DMS53 (cell line): ENCODE measurements at regions not wholly inside any gene's neighbourhood (a gene's known extent, or its start where the extent isn't known, plus 50 kb on each side); places are given as distances from the start of the nearest gene placed in this dataset.
"Not testable (repeated sequence)": the region's sequence is repeated elsewhere in the genome, so short reads cannot be mapped to it uniquely, and the experiment has no call there.

Experiments used
- DNase-seq: peaks from one replicate; lab custom pipeline; 2025; lab: John Stamatoyannopoulos, UW

DNA sequence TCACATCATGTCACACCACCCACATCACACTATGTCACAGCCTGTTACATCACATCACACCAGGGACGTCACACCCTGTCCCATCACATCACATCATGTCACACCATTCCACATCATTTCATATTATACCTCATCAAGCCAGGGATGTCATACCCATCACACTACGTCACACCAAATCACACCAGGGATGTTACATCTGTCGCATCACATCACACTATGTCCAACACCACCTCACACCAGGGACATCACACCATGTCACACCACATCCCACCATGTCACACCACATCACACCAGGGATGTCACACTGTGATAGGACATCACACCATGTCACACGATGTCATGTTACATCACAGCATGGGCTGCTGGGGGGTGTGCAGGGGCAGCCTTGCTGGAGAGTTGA is 110.6 kb downstream of the TMEM121 start:
- DNase-seq = no peak

DNA sequence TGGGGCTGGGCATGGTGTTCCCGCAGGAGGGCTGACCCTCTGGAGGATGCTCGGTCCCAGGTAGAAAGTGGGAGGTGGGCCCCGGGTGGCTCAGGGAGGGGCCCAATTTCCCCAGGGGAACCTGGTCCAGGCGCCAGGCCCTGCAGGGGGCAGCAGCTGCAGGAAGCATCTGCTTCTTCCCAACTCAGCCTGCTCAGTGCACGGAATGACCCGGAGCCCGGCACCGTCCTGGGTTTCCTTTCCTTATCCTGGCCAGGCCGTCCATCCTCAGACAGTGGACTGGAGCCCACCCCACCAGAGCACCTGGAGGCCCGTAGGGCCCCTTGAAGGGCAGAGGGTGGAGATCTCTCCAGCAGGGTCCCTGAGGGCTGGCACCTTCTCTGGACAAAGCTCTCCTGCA is 111.0 kb downstream of the TMEM121 start:
- DNase-seq = not testable (repeated sequence)

DNA sequence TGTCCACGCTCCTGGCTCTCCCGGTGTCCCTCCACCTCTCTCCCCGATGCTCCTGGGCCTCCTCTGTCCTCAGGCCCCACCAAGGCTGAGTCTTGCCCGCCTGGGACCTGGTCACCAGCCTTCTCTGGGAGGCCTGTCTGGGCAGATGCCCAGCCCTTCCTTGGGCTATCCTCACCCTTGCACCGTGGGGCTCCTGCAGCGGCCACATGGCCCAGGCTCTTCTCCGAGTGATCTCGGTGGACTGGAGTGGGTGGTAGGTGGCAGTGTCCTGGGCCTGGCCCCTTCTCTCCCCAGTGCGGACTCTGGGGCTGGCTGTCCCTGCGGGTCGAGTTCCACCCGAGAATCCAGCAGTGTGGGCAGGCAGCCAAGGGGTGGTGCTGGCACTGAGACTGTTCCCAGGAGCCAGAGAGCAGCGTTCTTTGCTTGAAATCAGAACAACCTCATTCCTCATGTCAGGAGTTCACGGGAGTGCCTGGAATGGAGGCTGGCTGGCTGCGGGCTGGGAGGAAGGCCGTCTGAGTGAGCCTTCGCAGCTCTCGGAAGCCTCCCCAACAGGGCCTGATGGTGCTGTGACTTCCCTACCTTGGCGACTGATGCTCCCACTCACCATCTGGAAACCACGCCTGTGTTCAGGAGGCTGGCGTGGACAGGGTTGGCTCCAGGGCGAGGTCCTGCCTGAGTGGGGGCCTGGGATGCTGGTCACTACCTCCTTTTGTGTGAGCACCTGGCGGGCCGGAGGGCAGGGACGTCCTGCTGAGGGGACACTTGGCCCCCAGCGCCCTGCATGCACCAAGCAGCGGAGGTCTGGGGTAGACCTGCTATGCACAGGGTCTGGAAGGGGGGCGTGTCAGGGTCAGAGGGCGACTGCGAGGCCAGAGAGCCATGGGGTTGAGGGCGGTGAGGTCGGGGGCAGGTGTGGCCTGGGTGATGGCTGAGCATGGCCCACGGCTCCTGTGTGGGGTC is 113.9 kb downstream of the TMEM121 start:
- DNase-seq = not testable (repeated sequence)

DNA sequence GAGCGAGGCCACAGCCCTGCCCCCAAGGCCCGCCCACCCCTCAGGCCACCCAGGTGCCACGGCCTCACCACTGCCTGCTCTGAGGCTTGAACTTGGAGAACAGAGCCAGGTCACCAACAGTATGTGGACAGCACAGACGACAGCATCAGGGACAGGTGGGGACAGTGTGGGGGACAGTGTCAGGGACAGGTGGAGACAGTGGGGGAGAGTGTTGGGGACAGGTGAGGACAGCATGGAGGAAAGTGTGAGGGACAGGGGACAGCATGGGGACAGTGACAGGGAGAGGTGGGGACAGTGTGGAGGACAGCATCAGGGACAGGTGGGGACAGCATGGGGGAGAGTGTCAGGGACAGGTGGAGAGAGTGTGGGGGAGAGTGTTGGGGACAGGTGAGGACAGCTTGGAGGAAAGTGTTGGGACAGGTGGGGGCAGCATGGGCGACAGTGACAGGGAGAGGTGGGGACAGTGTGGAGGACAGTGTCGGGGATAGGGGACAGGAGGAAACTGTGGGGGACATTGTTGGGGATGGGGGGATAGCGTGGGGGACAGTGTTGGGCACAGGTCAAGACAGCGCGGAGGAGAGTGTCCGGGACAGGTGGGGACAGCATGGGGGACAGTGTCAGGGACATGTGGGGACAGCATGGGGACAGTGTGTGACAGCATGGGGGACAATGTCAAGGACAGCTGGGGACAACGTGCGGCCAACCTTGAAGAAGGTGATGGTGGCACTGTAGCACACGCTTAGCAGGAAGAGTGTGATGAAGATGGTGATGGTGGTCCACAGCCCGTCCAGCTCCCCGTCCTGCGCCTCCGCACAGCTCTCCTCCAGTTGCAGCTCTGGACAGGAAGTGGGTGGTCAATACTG is 114.9 kb downstream of the TMEM121 start:
- DNase-seq = no peak

DNA sequence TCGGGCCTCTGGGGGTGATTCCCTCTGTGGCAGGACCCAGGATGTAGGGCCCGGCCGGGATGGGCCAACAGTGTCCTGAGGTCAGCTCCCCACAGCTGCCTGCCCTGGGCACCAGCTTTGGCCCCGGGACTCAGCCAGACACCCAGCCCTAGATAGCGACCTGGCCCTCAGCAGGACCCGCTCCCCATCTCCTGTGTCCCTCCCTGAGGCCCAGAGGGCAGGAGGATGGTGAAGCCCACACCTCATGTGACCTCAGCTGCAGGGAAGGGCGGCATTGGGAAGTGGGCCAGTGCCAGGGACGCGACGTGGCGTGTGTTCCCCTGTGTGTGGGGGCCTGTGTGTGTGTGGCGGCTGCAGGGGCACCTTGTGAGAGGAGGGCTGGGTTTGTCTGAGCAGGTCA is 115.6 kb downstream of the TMEM121 start:
- not testable (repeated sequence) for DNase-seq

DNA sequence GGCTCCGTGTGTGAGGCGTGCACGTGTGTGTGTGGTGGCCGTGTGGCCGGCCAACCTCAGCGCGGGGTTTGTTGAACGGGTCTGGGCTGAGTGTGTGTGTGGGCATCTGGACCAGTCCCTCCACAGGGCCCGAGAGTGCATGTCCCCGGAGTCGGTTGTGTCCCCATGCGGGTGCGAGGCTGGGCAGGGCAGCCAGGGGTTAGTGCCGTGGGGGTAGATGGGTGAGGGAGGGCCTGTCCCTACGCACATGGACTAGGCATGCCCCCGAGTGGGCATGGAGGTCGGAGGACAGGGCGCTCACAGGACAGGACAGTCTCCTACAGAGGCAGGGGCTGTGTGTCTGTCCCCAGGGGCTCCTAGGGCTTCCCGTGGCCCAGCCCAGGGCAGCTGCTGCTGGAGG is 116.1 kb downstream of the TMEM121 start:
- not testable (repeated sequence) for DNase-seq

DNA sequence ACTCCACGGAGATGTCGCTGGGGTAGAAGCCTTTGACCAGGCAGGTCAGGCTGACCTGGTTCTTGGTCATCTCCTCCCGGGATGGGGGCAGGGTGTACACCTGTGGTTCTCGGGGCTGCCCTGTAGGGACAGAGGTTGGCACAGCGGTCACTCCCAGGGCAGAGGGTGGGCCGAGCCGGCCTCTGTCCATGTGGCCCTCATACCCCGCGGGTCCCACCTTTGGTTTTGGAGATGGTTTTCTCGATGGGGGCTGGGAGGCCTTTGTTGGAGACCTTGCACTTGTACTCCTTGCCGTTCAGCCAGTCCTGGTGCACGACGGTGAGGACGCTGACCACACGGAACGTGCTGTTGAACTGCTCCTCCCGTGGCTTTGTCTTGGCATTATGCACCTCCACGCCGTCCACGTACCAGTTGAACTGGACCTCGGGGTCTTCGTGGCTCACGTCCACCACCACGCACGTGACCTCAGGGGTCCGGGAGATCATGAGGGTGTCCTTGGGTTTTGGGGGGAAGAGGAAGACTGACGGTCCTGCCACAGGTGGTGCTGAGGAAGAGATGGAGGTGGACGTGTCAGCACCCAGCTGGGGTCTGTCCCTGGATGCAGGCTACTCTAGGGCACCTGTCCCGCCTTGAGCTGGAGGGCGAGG is 117.1 kb downstream of the TMEM121 start:
- DNase-seq = not testable (repeated sequence)

DNA sequence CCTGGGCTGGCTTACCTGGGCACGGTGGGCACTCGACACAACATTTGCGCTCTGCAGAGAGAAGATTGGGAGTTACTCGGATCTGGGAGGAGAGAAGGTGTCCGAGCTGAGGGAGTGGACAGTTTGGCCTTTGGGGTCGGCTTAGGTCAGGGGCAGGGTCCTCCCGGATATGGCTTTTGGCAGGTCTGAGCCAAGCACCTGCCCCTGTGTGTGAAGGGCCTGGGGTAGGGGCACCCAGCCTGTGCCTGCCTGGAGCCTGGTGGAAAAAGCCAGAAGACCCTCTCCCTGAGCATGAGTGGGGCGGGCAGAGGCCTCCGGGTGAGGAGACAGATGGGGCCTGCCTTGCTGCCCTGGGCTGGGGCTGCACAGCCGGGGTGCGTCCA is 117.7 kb downstream of the TMEM121 start:
- not testable (repeated sequence) for DNase-seq

DNA sequence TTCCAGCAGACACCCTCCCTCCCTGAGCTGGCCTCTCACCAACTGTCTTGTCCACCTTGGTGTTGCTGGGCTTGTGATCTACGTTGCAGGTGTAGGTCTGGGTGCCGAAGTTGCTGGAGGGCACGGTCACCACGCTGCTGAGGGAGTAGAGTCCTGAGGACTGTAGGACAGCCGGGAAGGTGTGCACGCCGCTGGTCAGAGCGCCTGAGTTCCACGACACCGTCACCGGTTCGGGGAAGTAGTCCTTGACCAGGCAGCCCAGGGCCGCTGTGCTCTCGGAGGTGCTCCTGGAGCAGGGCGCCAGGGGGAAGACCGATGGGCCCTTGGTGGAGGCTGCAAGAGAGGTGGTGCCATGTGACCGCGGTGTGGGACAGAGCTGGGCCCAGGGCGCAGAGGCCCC is 118.1 kb downstream of the TMEM121 start:
- not testable (repeated sequence) for DNase-seq

DNA sequence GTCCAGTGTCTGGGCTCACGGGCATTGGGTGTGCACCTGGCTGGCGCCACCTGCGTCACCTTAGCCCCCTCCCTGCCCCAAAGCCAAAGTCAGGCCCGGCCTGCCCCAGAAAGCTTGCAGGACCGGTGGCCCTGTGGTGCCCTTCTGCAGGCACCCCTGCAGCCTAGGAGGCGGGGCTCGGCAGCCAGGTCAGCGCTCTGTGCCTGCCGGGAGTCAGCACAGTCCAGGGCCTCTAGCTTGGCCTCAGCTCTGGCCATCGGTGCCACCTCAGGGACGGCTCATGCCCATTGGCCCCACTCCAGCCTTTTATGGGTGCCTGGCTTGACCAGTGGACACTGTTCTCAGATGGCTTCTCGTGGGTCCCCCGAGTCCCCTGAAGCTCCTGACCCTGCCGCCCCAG is 118.5 kb downstream of the TMEM121 start:
- not testable (repeated sequence) for DNase-seq

DNA sequence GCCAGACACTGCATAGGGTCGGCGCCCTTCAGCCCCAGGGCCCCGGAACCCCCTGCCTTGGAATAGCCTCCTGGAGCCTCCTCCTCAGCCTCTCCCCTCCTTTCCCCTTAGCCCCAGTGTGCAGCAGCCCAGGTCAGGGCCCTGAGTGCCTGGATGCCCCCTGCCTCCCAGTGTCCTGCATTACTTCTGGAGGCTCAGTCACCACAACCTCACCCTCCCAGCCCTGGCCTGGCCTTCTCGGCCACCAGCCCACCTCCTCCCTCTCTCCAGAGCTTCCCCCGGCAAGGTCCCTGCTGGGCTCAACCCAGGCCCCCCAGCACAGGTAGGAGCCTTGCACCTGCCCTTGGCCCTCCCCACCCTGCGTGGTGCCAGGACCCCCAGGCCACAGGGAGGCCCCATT is 119.0 kb downstream of the TMEM121 start:
- DNase-seq = not testable (repeated sequence)

DNA sequence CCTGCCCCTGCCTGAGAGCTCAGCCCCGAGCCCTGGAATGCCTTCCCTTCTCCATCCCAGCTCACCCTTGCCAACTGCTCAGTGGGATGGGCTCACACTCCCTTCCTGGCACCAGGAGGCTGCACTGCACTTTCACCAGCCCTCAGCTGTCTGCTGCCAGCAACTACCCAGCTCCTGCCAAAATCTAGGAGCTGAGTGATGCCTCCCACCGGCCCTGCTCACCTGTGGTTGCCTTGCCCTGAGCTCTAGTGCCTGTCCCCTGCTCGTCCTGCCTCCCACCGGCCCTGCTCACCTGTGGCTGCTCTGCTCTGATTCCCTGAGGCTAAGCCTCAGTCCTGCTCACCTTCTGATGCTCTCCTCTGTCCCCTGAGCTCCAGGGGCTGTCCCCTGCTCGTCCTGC is 119.8 kb downstream of the TMEM121 start:
- no peak for DNase-seq

DNA sequence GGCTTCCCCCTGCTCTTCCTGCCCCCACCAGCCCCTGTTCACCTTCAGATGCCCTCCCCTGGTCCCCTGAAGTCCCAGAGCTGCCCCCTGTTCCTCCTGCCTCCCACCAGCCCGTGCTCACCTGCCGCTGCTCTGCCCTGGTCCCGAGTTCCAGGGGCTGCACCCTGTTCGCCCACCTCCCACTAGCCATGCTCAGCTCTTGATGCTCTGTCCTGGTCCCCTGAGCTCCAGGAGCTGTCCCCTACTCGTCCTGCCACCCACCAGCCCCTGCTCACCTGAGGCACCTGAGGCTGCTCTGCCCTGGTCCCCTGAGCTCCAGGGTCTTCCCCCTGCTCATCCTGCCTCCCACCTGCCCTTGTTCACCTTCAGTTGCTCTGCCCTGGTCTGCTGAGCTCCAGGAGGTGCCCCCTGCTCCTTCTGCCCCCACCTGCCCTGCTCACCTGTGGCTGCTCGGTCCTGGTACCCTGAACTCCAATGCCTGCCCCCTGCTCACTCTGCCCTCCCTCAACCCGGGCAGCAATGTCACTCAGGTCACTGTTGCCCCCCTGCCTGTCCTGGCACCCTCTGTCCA is 120.4 kb downstream of the TMEM121 start:
- not testable (repeated sequence) for DNase-seq

DNA sequence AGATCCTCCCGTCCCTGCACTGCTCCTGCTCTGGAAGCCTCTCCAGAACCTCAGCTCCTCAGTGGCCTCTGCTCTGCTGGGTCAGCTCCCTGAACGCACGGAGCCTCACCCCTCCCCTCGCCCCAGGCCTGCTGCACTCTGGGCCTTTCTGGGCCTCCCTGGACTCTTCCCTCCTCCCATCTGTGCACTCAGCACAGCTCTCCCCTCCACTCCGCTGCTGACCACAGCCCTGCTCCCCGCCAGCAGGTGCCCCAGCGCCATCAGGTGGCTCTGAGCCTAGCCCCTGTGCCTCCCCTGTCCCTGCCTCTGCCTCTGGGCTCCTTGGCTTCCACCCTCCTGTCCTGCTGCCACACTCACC is 121.0 kb downstream of the TMEM121 start:
- not testable (repeated sequence) for DNase-seq

DNA sequence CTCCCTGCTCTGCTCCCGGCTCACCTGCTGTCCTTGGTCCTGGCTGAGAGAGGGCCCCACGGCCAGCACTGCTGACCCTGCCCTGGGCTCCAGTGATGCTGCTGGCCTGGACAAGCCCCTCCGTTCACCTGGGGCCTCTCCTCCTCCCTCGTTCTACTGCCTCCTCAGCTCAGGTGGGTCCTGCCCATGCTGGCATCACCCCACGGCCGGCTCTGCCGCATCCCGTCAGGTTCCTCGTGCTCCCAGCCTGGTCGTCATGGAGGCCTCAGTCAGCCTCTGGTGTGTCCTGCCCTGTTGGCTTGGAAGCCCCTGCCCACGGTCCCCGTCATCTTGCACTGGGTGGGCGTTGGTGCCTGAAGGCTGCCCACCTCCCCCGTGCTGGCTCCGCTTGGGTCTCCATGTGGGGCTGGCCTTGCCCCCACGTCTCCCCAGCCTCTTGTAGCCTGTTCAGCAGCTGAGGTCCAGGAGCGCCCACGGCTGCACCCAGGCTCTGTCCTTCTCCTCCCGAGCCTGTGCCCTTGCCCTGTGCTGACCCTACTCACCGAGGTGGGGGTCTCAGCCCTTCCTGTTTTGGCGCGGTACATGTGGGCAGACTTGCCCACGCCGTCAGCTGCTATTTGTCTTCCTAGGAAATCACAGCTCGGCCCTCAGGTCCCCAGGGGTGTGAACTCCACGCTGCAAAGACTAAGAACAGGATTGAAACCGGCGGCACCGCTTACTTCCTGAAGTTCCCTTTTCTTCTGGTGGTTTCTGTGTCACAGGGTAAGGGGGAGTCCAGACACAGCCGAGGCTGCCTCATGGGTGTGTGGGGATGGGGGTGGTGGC is 121.6 kb downstream of the TMEM121 start:
- no peak for DNase-seq

DNA sequence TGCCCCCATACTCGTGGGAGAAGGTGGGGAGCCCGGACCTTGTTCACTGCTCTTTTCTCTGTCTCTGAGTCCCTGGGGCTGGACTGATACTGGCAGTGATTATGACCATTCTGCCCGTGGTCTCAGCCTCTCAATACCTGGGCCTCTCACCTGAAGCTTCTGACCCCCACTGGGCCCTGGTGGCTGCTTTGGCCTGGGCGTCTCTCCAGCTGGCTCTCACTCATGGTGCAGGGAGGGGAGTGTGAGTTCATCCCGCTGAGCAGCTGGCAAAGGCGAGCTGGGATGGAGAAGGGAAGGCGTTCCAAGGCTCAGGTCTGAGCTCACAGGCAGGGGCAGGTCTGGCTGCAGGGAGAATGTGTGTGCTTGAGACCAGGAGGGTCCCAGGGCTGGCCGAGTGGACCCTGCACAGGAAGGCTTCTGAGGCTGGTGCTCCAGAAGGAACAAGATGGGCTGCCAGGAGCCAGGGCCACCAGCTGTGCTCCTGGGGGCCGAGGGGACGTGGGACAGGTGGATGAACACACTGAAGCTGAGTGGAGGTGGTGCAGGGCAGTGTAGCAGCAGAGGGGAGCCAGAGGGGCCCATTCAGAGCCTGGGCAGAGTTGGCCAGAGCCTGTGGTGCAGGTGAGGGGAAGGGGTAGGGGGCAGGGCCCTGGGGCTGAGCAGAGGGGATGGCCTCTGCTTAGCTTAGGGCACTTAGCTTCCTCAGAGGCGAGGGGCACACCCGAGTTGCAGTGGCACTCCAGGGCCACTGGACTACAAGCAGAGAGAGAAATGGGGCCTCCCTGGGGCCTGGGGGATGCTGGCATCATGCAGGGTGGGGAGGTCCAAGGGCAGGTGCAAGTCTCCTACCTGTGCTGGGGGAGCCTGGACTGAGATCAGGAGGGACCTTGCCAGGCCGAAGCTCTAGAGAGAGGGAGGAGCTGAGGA is 122.5 kb downstream of the TMEM121 start:
- DNase-seq = not testable (repeated sequence)

DNA sequence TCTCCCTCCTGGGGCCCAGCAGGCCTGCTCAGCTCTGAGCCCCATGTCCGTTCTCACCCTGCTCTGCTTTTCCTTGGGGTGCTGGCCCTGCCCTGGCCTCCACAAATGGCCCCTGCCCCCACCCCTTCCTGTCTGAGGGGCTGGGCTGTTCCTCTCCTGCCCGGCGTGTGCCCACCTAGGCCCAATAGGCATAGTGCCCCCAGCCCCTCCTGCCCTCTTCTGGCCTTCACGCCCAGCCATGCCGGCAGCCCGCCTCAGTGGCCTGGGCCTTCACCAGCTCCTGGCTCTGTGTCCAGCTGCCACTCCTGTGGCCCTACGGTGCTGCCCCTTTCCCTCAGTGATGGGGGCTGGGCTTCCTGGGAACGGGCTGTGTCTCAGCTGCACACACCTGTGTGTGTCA is 125.9 kb downstream of the TMEM121 start:
- not testable (repeated sequence) for DNase-seq

DNA sequence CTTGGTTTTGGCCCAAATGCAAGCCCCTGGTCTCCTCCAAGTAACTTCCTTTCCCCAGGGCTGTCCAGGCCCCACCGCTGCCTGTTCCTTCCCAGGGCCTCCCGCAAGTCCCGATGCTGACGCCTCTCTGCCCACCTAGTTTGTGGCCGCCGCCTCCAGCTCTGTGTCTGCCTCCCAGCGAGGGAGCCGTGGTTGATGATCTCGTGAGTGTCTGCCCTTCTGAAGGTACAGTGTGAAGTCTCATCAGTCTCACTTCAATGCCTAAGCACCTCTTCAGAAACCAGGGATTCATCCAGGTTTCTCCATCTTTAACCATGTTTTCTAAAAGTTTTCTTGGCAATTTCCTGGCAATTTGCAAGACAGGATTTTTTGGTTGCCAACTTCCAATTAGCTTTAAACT is 127.5 kb downstream of the TMEM121 start:
- DNase-seq = not testable (repeated sequence)

DNA sequence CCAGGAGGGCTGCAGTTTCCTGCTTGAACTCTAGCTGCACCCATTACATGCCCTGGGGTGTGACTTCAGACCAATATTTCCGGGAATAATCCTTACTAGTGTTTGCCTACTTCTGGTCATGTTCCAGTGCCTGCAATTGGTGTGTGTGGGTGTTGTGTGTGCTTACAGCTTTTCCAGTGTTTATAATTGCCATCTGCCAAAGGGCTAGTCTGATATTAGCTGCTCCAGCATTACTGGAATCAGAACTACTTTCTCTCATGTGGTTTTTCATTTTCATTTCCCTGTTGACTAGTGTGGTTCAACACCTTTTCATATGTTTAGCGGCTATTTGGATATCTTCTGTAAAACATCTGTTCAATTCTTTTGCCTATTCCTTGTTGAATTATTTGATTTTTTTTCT is 132.9 kb downstream of the TMEM121 start:
- DNase-seq = not testable (repeated sequence)

DNA sequence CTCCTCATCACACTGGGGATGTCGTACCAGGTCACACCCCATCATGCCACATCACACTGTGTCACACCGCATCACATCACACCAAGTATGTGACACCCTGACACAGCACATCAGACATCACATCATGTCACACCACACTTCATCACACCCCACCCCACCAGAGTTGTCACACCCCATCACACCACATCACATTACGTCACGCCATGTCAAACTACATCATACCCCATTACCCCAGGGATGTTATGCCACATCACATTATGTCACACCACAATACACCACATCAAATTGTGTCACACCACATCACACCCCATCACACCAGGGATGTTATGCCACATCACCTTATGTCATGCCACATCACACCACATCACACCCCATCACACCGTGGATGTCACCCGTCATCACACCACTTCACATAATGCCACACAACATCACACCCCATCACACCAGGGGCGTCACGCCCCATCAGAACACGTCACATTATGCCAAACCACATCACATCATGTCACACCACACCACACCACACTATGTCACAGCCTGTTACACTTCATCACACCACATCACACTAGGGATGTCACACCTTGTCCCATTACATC is 133.6 kb downstream of the TMEM121 start:
- DNase-seq = no peak
